ENCODE measurements at regions not wholly inside any gene's neighbourhood (a gene's known extent, or its start where the extent isn't known, plus 50 kb on each side); places are given as distances from the start of the nearest gene placed in this dataset.

- H3K27ac ChIP-seq (ENCODE audit: low read length) = no peak overlapping the region
Measured at GRCh38 chr2:8597559-8598225, 84.2 kb upstream of the ID2 start.

GRCh38 chr2:8598295-8599165 is 83.3 kb upstream of the ID2 start:
- Histone ChIP-seq H3K9me2 (replicated peaks; ENCODE audit: insufficient read depth, low read length) (no peaks in the 10 kb centered on the region), H3K9me3 (replicated peaks; ENCODE audit: insufficient read depth, low read length) (no peaks in the 10 kb centered on the region), H3K27me3 (replicated peaks; ENCODE audit: insufficient read depth, low read length) (no peaks in the 10 kb centered on the region), H3K79me2 (ENCODE audit: low read length) (no peaks in the 10 kb centered on the region), H3K9ac (ENCODE audit: low read length) (no peak overlapping the region), H3K36me3 (replicated peaks; ENCODE audit: insufficient read depth, low read length) (no peaks in the 10 kb centered on the region), H3K27ac (ENCODE audit: low read length) (no peak overlapping the region), H3K4me1 (ENCODE audit: low read length) (no peaks in the 10 kb centered on the region), H2AFZ (ENCODE audit: low read length) (no peak overlapping the region), H4K20me1 (ENCODE audit: insufficient read depth, low read length) (no peaks in the 10 kb centered on the region), H3K4me3 (ENCODE audit: low read length) (no peak overlapping the region), H3K4me2 (ENCODE audit: low read depth, low read length) (no peak overlapping the region), H3F3A (ENCODE audit: insufficient read depth, low read length) (no peaks in the 10 kb centered on the region)
- no peak for TF ChIP-seq EZH2 (optimal IDR thresholded peaks at IDR 0.05; ENCODE audit: low read depth, low read length)
- TF ChIP-seq, protein P1, sequence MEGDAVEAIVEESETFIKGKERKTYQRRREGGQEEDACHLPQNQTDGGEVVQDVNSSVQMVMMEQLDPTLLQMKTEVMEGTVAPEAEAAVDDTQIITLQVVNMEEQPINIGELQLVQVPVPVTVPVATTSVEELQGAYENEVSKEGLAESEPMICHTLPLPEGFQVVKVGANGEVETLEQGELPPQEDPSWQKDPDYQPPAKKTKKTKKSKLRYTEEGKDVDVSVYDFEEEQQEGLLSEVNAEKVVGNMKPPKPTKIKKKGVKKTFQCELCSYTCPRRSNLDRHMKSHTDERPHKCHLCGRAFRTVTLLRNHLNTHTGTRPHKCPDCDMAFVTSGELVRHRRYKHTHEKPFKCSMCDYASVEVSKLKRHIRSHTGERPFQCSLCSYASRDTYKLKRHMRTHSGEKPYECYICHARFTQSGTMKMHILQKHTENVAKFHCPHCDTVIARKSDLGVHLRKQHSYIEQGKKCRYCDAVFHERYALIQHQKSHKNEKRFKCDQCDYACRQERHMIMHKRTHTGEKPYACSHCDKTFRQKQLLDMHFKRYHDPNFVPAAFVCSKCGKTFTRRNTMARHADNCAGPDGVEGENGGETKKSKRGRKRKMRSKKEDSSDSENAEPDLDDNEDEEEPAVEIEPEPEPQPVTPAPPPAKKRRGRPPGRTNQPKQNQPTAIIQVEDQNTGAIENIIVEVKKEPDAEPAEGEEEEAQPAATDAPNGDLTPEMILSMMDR (IDR thresholded peaks at IDR 0.05; ENCODE audit: low read length) = no peak
- TF ChIP-seq EZH2phosphoT487 (IDR thresholded peaks at IDR 0.05; ENCODE audit: low read length) = no peak
- DNase-seq = no peak

More at GRCh38 chr2:8597559-8598225, 84.2 kb upstream of the ID2 start:
- no peaks in the 10 kb centered on the region for H3K36me3 ChIP-seq (replicated peaks; ENCODE audit: insufficient read depth, low read length)
- H3K4me2 ChIP-seq (ENCODE audit: low read depth, low read length) = no peak overlapping the region
- no peak overlapping the region for H3K4me3 ChIP-seq (ENCODE audit: low read length)
- H3K9me3 ChIP-seq (replicated peaks; ENCODE audit: insufficient read depth, low read length) = no peaks in the 10 kb centered on the region
- no peaks in the 10 kb centered on the region for H3K79me2 ChIP-seq (ENCODE audit: low read length)
- H3K4me1 ChIP-seq (ENCODE audit: low read length) = no peaks in the 10 kb centered on the region
- H2AFZ ChIP-seq (ENCODE audit: low read length) = no peak overlapping the region
- H3K9ac ChIP-seq (ENCODE audit: low read length) = no peak overlapping the region
- DNase-seq = no peak
- H3F3A ChIP-seq (ENCODE audit: insufficient read depth, low read length) = no peaks in the 10 kb centered on the region
- no peak for TF ChIP-seq EZH2 (optimal IDR thresholded peaks at IDR 0.05; ENCODE audit: low read depth, low read length)
- TF ChIP-seq, protein P1 (IDR thresholded peaks at IDR 0.05; ENCODE audit: low read length) = no peak
- TF ChIP-seq EZH2phosphoT487 (IDR thresholded peaks at IDR 0.05; ENCODE audit: low read length) = no peak
- no peaks in the 10 kb centered on the region for H3K9me2 ChIP-seq (replicated peaks; ENCODE audit: insufficient read depth, low read length)
- H4K20me1 ChIP-seq (ENCODE audit: insufficient read depth, low read length) = no peaks in the 10 kb centered on the region
- no peaks in the 10 kb centered on the region for H3K27me3 ChIP-seq (replicated peaks; ENCODE audit: insufficient read depth, low read length)

- no peaks in the 10 kb centered on the region for H3K79me2 ChIP-seq (ENCODE audit: low read length)
- H2AFZ ChIP-seq (ENCODE audit: low read length) = no peak overlapping the region
- H3K27me3 ChIP-seq (replicated peaks; ENCODE audit: insufficient read depth, low read length) = no peaks in the 10 kb centered on the region
- H3K27ac ChIP-seq (ENCODE audit: low read length) = no peak overlapping the region
- DNase-seq = no peak
- no peaks in the 10 kb centered on the region for H4K20me1 ChIP-seq (ENCODE audit: insufficient read depth, low read length)
- H3K4me1 ChIP-seq (ENCODE audit: low read length) = no peaks in the 10 kb centered on the region; the same call in 1 of the 2 replicates
- H3K36me3 ChIP-seq (replicated peaks; ENCODE audit: insufficient read depth, low read length) = no peaks in the 10 kb centered on the region
- no peaks in the 10 kb centered on the region for H3F3A ChIP-seq (ENCODE audit: insufficient read depth, low read length)
- no peaks in the 10 kb centered on the region for H3K9me3 ChIP-seq (replicated peaks; ENCODE audit: insufficient read depth, low read length)
- no peak for TF ChIP-seq EZH2phosphoT487 (IDR thresholded peaks at IDR 0.05; ENCODE audit: low read length)
- TF ChIP-seq, protein P1 (IDR thresholded peaks at IDR 0.05; ENCODE audit: low read length) = no peak
- H3K4me2 ChIP-seq (ENCODE audit: low read depth, low read length) = no peak overlapping the region
- H3K9me2 ChIP-seq (replicated peaks; ENCODE audit: insufficient read depth, low read length) = no peaks in the 10 kb centered on the region
- H3K4me3 ChIP-seq (ENCODE audit: low read length) = no peak overlapping the region
- H3K9ac ChIP-seq (ENCODE audit: low read length) = no peak overlapping the region
Measured at GRCh38 chr2:8599421-8600242, 82.2 kb upstream of the ID2 start.
